ENCODE measurements at regions not wholly inside any gene's neighbourhood (a gene's known extent, or its start where the extent isn't known, plus 50 kb on each side); places are given as distances from the start of the nearest gene placed in this dataset.

GRCh38 chr5:5044247-5044840 lies 95.8 kb upstream of the ADAMTS16 start:
- DNase-seq, result no peak

- no peak for DNase-seq
Measured at GRCh38 chr5:5046680-5047502, 93.2 kb upstream of the ADAMTS16 start.

GRCh38 chr5:5050801-5051200 lies 89.3 kb upstream of the ADAMTS16 start:
- DNase-seq, result no peak

DNA sequence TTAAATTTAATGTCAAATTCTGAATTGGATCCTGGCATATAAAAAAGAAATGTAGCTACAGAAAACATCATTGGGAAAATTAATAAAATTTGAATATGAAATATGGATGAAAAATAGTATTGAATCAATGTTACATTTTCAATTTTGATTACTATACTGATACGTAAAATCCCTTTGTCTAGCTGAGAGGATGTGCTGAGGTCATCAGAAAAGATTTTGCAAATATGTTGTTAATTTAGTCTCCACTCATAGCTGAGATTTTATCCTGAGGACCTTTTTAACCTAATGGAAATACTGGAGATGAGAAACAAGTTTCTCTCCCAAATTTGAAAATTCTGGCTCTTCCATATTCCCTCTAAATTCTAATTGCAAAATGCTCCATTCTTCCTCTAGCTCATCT lies 84.4 kb upstream of the ADAMTS16 start:
- DNase-seq, result no peak

GRCh38 chr5:5061836-5062235 lies 78.3 kb upstream of the ADAMTS16 start:
- DNase-seq, result no peak

DNA sequence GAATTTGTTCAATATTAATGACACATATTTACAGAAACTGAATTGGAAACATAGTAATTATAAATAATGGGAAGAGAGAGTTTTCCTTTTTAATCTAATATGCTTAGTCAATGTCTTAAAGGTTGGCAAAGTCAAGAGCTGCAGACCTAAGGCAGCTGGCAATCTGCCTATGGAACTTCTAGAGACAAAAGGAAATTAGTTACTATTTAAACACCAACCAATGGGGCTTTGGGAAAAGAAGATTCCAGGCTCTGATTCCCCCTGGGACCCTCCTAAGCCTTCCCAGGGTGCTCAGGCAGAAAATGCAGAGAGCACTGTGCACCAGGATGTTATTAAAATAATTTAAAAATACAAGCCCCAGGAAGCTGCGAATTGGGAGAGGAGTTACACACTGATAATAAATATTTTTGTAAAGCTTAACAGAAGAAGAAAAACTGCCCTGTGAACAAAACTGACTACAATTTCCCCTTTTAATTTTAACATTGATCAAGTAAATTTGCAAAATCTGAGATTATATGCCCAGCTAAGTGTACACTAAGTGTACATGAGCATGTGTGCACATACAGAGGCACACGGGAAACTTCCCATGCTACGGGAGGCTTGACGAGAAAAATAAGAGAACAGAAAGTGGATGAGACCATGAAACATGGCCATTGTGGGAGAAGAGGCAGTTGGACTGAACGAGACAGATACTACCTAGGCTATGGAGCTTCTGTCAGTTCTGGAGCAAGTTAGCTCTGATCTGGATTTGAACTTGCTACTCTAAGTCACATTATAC lies 77.4 kb upstream of the ADAMTS16 start:
- no peak for DNase-seq

DNA sequence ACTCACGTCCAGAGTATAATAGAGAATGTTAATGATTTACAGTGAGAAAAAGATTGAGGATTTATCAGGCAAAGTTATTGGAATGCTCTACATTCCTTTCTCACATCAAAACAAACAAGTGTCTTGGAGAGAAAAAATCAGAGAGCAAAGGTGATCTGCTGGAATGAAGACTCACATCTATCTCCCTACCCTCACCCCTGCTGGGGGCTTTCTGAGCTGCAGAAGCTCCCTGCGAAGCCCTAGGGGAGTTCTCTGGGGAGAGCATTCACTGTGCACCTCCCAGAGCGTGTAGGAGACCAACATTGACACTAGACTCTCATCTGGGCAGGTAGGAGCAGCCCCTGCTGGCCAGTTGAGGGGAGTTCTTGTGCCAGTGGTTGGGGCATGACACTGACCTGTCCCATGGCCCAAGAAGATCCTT lies 76.6 kb upstream of the ADAMTS16 start:
- DNase-seq, result no peak

GRCh38 chr5:5065472-5065871 lies 74.7 kb upstream of the ADAMTS16 start:
- DNase-seq, result no peak

DNA sequence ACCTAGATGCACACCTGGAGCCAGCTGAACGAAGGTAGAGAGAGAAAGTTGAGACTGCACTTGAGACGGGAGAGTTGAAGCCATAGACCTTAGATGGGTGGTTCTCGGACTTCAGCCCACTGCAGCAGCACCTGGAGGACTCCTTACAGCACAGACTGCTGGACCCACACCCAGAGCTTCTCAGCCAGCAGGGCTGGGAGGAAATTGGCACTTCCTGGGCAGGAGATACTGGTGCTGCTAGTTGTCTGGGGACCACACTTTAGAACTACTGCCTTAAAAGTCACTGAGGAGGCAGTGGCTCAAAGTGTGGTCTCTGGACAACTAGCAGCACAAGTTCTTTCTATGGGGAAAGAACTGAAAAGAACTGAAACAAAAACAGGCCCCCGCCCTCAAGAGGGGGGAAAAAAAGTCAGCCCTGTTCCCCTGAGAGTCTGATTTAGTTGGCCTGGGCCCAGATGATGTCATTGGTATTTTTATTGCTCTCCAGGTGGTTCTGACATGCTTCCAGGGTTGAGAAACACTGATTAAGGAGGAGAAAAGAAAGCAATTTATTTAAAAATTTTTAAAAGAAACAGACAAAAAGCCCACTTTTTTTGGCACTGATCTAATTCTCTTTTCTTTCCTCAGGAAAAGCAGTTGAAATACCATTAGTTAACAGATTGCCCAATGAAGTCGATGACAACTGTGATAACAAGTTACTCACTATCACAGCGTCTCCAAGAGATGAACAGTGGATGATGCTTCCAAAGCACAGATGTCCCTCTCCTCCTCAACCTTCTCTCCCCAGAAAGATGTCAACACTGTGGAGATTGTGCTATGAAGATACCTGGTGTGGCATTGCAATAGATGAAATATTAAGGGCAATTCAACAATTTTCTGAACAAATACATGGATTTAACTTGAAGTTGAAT lies 73.6 kb upstream of the ADAMTS16 start:
- DNase-seq, result no peak

DNA sequence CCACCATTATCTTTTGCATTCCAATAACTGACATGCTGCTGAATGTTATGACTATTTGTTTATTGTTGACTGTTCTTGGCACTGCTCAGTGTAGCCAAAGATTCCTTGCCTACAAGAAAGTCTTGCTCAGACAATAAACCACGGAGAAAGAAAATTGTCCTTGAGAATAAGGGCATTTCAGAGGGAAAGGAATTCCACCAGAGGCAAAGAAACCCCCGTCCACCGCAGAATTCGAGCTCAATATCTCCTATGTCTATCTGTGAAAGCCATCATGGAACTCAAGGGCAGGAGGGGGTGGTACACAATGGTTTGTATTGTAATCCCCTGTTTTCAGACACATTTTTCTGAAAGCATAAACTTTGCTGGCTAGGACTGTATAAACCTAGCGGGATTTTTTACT lies 70.3 kb upstream of the ADAMTS16 start:
- DNase-seq, result no peak

GRCh38 chr5:5071554-5071953 lies 68.6 kb upstream of the ADAMTS16 start:
- DNase-seq, result no peak

DNA sequence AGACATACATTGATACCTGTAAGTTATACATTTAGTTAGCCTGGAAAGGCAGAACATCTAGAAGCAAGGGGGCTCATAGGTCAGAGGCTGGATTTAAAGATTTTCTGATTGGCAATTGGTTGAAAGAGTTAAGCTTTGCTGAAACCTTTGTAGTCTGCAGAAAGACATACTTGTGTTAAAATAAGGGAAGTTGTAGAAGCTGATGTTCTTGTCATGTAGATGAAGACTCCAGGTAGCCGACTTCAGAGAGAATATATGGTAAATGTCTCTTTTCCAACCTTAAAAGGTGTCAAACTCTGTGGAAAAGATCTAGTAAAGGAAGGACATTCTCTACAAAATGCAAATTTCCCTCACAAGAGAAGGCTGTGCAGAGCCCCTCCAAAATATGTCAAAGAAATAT lies 62.9 kb upstream of the ADAMTS16 start:
- no peak for DNase-seq

- no peak for DNase-seq
Measured at GRCh38 chr5:5078009-5078897, 61.9 kb upstream of the ADAMTS16 start.

GRCh38 chr5:5079876-5080275 lies 60.3 kb upstream of the ADAMTS16 start:
- no peak for DNase-seq

GRCh38 chr5:5080790-5081189 lies 59.3 kb upstream of the ADAMTS16 start:
- no peak for DNase-seq

DNA sequence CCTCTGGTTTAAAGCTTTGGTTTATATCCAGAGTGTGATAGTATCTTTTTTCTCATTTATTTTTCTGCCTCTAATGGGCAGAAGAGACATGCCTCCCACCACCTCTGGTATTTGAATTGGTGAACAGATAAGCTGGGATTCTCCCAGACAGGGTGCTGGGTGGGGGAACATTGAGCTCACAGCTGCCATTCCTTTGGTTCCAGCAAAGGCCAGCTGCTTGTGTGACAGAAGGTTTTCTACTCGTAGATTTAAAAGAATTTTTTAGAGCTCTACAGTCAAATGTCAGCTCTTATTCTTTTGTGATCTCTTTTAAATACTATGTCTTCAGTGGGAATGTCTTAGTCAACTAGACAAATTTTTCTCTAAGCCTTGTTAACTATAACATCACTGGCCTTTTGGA lies 54.7 kb upstream of the ADAMTS16 start:
- no peak for DNase-seq

DNA sequence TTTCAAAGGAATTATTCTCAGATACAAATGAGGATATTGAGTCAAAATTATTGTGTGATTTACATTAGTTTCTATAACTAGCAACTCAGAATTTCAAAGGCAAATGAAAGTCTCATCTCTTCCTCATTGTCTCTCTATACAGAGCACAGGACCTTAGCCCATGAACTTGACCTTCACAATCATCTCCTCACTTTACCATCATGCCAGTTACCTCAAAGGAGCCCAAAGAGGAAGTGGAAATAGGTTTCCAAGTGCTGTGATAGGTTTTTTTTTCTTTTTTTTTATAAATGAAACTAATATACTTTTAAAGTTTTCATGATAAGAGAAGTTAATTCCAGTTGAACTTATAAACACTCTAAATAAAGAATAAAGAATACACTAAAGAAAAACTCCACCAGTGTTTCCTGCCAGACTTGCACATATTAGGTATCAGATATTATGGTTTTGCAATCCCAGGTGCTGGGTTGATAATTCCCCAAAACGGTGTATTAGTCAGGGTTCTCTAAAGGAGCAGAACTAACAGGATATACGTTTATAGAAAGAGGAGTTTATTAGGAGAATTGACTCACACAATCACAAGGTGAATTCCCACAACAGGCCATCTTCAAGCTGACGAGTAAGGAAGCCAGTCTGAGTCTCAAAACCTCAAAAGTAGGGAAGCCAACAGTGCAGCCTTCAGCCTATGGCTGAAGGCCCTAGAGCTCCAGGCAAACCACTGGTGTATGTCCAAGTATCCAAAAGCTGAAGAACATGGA lies 50.1 kb upstream of the ADAMTS16 start:
- no peak for DNase-seq

All from COR-L47 (cell line).